HG03196 (cell line): ENCODE measurements at regions not wholly inside any gene's neighbourhood (a gene's known extent, or its start where the extent isn't known, plus 50 kb on each side); places are given as distances from the start of the nearest gene placed in this dataset.
"Not testable (repeated sequence)": the region's sequence is repeated elsewhere in the genome, so short reads cannot be mapped to it uniquely, and the experiment has no call there.

Experiments used
- ATAC-seq: cut with Tn5 transposase; IDR thresholded peaks from one replicate; pipeline ENCODE4 v1.9.1; 2021; ENCODE audit not compliant: unreplicated experiment

- ATAC-seq: no peak
Observed at GRCh38 chr4:160283081-160283480, 1180.2 kb downstream of the RAPGEF2 start.

DNA sequence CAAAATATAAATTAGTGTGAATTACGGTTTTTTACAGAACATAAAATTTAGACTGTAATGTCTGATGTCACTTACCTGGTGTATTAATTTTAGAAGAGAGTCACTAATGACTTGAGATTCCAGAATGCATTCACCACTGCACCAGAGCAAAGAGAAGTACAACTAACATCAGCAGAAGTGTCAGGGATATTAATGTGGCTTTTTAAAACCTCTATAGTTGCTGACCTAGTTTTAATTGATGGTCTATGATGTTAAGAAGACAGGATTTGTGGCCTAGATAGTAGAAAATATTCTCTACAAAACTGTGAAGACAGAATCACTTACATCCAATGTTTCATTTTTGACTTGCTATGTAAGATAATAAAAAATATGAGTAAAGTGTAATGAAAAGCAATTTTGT lies 1181.6 kb downstream of the RAPGEF2 start:
- ATAC-seq: no peak

GRCh38 chr4:160286051-160286450 lies 1183.2 kb downstream of the RAPGEF2 start:
- no peak for ATAC-seq

DNA sequence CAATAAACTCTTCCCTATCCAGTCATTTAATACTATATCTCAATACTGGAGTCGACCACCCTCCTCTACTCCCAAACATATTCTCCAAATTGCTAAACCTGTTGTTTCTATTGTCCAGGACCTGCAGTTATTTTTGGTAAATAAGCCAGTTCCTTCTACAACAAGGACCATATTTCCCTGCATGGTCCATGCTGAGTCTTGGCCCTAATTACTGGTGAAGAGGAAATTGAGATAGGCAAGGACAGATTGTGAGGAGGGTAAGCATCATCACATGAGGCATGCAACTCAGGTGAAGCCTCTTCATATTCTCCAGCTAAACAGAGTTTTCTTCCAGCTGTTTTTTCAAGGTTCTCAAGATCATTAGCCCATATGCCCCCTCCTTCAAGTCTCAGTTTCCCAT lies 1193.6 kb downstream of the RAPGEF2 start:
- ATAC-seq: no peak

DNA sequence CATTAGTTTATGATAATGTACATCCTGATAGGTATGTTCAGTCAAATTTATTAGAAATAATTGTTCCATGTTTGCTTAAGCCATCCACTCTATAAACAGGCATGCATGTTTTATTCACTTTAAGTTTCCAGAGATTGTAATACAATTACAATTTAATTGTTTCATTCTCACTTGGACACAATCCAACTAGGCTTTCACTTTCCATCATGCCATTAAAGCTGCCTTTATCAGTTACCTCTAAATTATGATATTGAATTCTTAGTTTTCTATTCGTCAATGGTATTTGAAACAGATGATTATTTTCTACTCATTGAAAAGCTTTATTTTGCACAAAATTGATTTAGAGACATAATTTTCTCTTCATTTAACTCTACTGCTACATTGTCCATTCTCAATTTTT lies 1196.3 kb downstream of the RAPGEF2 start:
- no peak for ATAC-seq

GRCh38 chr4:160299608-160300007 lies 1196.7 kb downstream of the RAPGEF2 start:
- no peak for ATAC-seq

DNA sequence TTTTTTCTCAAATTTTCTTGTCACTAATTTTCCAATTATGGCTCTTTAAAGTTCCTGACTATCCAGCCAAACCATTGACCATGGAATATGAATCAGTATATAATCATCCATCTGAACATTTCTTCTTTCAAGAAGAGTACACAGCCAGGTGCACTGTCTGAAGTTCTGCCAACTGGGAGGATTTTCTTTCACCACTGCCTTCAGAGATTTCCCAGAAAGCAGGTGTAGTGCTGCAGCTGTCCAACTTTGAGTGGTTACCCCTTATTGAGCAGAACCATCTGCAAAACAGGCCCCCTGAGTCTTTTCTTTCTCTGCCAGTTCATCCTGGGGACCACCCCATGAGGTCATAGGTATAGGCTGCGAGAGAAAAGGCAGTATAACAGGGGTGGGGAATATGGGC lies 1213.2 kb downstream of the RAPGEF2 start:
- no peak for ATAC-seq

DNA sequence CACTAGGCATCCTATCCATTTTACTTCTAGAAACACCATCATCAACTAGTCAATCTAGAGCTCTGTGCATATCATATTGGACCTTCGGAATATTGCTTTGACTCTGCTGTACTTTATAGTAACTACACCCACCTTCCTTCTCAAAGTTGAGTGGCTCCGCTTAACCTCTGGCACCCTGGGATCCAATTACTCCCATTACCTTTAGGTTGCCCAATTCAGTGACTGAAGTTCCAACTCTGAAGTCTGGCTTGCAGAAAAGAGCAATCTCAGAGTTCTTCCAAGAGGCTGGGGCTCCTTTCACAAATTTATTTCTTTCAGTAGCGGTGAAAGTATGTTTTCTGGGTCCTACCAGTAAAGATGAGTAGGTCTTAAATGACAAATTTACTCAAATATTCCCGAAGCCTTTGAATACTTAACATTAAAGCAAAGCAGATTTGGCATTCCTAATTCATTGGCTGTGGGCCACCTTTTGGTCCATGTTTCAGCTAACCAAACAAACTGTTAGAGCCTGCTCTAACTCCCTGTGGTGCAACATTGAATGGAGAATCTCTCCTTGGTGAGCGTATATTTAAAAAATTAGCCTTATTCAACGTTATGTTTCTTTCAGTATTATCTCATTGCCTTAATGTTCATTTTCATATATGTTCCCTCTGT lies 1215.8 kb downstream of the RAPGEF2 start:
- no peak for ATAC-seq

GRCh38 chr4:160319221-160319867 lies 1216.5 kb downstream of the RAPGEF2 start:
- ATAC-seq: no peak

DNA sequence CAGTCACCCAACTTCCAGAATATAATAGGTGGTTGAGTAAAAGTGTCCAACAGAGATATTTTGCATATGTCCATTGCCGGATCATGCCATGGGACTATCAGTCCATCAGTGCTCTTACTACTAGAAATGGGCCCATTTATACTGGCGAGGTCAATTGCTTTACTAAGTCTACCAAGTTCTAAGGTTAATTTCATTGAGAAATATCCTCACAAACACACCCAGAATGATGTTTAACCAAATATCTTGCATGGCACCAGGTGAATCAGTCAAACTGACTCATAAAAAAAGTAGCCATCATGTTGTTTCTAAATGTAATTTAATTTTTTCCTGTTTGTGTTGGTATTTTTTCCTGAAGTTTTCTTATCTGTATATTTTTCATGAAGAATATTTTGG lies 1217.0 kb downstream of the RAPGEF2 start:
- ATAC-seq: no peak

DNA sequence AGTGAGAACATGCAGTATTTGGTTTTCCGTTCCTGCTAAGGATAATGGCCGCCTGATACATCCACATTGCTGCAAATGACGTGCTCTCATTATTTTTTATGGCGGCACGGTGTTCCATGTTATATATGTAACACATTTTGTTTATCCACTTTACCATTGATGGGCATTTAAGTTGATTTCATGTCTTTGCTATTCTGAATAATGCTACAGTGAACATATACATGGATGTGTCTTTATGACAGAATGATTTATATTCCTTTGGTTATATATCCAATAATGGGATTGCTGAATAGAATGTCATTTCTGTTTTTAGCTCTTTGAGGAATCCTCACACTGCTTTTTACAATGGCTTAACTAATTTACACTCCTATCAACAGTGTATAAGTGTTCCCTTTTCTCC lies 1223.2 kb downstream of the RAPGEF2 start:
- ATAC-seq: no peak

GRCh38 chr4:160347197-160347596 lies 1244.3 kb downstream of the RAPGEF2 start:
- no peak for ATAC-seq

DNA sequence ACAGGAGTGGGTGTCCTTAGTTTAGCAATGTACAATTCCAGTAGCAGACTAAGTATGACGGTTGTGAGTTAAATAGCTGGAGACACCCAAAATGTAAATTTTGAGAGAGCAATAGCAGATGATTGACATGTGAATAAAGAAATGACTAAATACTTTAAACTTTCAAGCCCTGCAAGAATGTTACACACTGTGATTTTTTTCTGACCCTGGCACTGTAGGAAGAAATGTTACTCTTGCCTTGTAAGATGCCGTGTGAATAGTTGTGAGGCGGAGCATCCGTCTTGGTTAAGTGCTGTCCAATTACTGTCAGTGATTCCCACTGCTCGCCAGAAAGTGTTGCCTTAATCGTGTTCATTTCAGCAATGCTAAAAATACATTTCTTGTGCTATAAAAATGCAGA lies 1248.1 kb downstream of the RAPGEF2 start:
- no peak for ATAC-seq

DNA sequence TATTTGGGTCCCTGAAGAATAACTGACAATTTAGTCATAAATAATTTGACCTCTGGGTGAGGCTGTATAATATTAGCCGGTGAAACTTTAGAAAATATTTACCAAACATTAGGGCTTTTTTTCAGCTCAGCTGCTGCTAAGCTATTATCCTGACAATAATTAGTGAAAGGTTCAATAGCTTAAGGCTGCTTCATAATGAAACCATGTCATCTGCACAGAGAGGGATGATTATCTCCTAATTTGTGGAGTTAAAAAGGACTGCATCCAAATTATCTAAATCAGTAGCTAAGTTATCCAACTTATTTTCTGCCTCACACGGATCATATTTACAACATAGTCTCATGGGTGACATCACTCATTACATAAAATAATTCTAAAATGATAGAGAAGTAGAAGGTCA lies 1249.8 kb downstream of the RAPGEF2 start:
- no peak for ATAC-seq

DNA sequence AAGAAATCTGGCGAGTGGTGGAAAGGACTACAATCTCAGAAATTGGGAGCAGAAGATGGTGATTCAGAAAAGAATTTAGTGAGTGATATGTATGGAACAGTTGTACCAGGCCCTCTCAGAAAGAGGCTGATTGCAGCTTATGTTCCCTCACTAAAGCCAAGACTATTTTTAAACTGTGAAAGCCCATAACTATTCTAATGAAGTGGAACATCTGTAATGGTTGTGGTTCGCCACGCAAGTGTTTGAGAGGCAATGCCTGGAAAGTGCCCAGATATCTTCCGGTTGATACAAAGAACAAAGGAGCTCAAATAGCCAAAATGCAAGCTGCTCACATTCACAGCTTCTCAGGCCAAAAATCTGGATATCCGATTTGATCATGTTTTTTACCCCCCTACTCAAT lies 1250.7 kb downstream of the RAPGEF2 start:
- no peak for ATAC-seq

GRCh38 chr4:160362478-160362877 lies 1259.6 kb downstream of the RAPGEF2 start:
- no peak for ATAC-seq

DNA sequence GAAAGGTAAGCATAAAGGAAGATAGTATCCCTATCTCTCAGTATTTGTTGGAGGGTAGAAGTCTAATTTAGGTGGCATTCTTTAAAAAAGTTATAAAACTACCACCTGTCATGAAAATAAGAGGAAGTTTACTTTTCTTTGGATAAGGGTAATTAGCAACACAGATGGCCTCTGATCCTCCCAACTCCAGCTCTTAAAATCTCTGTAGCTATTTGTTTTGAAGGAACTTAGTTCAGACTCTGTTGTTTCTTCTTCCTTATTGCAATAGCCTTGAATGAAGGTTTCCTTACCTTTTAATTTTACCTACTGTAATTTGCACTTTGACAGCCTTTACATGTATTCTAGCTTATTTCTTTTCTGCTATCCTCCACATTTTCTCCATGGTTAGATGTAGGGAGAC lies 1261.3 kb downstream of the RAPGEF2 start:
- no peak for ATAC-seq

- not testable (repeated sequence) for ATAC-seq
Observed at GRCh38 chr4:160364665-160365064, 1261.8 kb downstream of the RAPGEF2 start.

DNA sequence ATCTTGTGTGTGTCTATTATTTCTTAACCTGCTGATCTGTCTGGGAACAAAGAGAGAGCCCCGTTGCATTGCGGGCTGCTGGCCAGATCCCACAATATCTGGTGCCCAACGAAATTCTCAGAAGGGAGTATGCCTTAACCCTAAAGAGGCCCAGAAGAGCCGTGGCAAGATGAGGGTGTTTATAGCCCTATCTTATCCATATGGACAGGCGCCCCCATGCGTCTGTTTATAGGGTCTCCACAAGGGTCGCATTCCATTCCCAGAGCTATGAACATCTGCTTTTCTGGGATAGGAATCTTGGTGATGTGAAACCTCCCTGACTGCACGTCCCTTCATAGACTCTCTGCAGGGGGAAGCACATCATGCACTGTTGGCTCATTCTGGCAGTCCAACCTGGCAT lies 1262.5 kb downstream of the RAPGEF2 start:
- not testable (repeated sequence) for ATAC-seq

DNA sequence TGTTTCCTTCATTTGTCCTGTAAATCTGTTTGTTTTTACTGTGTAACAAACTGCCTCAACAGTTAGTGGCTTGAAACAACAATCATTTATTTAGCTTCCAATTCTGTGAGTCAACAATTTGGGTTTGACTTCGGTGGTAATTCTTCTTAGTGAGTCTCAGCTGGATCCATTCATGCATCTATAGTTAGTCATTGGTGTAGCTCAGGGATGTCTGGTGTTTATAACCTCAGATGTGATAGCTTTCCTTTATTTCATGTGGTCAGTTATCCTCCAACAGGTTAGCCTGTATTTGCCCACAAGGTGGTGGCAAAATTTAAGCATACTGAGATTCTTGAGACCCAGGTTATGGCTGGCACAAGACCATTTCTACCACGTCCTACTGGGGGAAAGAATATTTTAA lies 1267.2 kb downstream of the RAPGEF2 start:
- ATAC-seq: no peak

DNA sequence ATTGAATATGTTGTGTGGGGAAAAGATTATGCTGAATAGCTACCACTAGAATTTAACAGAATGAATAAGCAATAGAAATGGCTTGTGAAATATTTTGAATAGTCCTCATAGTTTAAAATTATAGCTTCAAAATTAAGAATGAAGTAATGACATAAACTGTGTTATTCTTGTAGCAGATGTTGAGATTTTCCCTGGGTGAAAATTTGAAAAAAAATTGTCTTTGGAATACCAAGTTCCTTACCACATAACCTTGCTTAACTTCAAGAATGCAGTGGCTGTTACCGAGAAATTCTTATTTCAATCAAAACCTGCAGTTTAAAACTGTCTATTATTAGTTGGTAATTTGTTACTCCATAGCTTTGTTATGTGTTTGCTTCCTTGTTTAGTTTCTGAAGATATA lies 1268.6 kb downstream of the RAPGEF2 start:
- ATAC-seq: no peak

- no peak for ATAC-seq
Observed at GRCh38 chr4:160372390-160372789, 1269.5 kb downstream of the RAPGEF2 start.

- no peak for ATAC-seq
Observed at GRCh38 chr4:160373911-160374310, 1271.0 kb downstream of the RAPGEF2 start.
